DND-41 (cell line): ENCODE measurements at regions not wholly inside any gene's neighbourhood (a gene's known extent, or its start where the extent isn't known, plus 50 kb on each side); places are given as distances from the start of the nearest gene placed in this dataset.

ENCODE experiments used
- ATAC-seq: fragments of 200-7000 bp; cut with Tn5 transposase; 3 replicates; pipeline ENCODE4 v1.9.1; 2021; ENCODE audit warnings: low read depth; ENCODE audit not compliant: insufficient read depth
- DNase-seq: peaks from one replicate; pipeline ENCODE4 v3.0.0-alpha.2; 2020
- H2AFZ ChIP-seq: 2 replicates; pipeline ENCODE4 v1.6.0; 2012; ENCODE audit warnings: low read depth, low read length
- H3K27ac ChIP-seq: 2 replicates; pipeline ENCODE4 v1.5.1; 2012; ENCODE audit warnings: low read length, inconsistent platforms
- H3K27me3 ChIP-seq: fragments of 200-600 bp; sonication (generic); 2 replicates; pipeline ENCODE4 v1.6.0; 2012; ENCODE audit warnings: low read length, mild to moderate bottlenecking, inconsistent platforms; ENCODE audit not compliant: insufficient read depth, poor library complexity
- H3K36me3 ChIP-seq: 2 replicates; pipeline ENCODE4 v1.5.1; 2012; ENCODE audit warnings: low read length, inconsistent platforms; ENCODE audit not compliant: insufficient read depth
- H3K4me1 ChIP-seq: 2 replicates; pipeline ENCODE4 v1.5.1; 2012; ENCODE audit warnings: mild to moderate bottlenecking, low read length; ENCODE audit not compliant: insufficient read depth
- H3K4me2 ChIP-seq: 2 replicates; pipeline ENCODE4 v1.6.0; 2012; ENCODE audit warnings: mild to moderate bottlenecking, moderate library complexity, low read length, inconsistent platforms; ENCODE audit not compliant: insufficient read depth
- H3K4me3 ChIP-seq, 2 experiments: fragments of 200-600 bp in 1 of 2; shearing (Covaris generic) in 1 of 2; 2 replicates each; pipeline ENCODE4 v1.5.1; 2012 to 2016; ENCODE audit warnings: inconsistent platforms in 2 of 2, low read length in 2 of 2, mild to moderate bottlenecking in 2 of 2, low read depth in 1 of 2, moderate library complexity in 1 of 2
- H3K79me2 ChIP-seq: 2 replicates; pipeline ENCODE4 v1.6.0; 2012; ENCODE audit warnings: low read length, inconsistent platforms; ENCODE audit not compliant: insufficient read depth
- H3K9ac ChIP-seq: 2 replicates; pipeline ENCODE4 v1.6.0; 2012; ENCODE audit warnings: low read depth, mild to moderate bottlenecking, inconsistent platforms, low read length, moderate library complexity
- H3K9me3 ChIP-seq: 2 replicates; pipeline ENCODE4 v1.5.1; 2012; ENCODE audit warnings: low read length, moderate library complexity, mild to moderate bottlenecking, inconsistent platforms; ENCODE audit not compliant: insufficient read depth, severe bottlenecking
- H4K20me1 ChIP-seq: 2 replicates; pipeline ENCODE4 v1.6.0; 2012; ENCODE audit warnings: low read length; ENCODE audit not compliant: insufficient read depth
- EZH2 ChIP-seq: IDR thresholded peaks from 3 replicates; pipeline ENCODE4 v1.6.1; 2012; ENCODE audit warnings: borderline replicate concordance, low read depth, mild to moderate bottlenecking, moderate library complexity, low read length, inconsistent platforms; ENCODE audit not compliant: severe bottlenecking
- TF ChIP-seq, protein P1 (sequence below): IDR thresholded peaks from 2 replicates; pipeline ENCODE4 v1.5.1; 2012; ENCODE audit warnings: borderline replicate concordance, low read length, moderate library complexity, mild to moderate bottlenecking; ENCODE audit not compliant: poor library complexity, severe bottlenecking; ENCODE audit errors: extremely low read depth

DNA sequence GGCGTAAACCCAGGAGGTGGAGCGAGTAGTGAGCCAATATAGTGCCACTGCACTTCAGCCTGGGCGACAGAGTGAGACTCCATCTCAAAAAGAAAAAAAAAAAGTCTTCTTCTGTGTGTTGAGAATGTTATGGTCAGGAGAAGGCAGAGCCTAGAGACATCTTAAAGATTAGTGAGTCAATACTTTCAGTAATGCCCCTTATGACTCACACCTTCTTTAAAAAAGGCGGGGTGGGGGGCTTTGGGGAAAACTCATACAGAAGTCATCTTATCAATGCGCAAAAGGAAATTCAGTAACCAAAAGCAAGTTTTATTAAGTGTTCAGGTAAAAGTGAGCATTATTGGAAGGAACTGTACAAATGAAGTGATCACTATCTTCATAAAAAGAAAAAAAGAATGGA is 1369.8 kb upstream of the LRRTM3 start:
- H3K27me3 ChIP-seq, result no peaks in the 10 kb centered on the region
- H3K4me1 ChIP-seq, result no peaks in the 10 kb centered on the region
- TF ChIP-seq, protein P1, sequence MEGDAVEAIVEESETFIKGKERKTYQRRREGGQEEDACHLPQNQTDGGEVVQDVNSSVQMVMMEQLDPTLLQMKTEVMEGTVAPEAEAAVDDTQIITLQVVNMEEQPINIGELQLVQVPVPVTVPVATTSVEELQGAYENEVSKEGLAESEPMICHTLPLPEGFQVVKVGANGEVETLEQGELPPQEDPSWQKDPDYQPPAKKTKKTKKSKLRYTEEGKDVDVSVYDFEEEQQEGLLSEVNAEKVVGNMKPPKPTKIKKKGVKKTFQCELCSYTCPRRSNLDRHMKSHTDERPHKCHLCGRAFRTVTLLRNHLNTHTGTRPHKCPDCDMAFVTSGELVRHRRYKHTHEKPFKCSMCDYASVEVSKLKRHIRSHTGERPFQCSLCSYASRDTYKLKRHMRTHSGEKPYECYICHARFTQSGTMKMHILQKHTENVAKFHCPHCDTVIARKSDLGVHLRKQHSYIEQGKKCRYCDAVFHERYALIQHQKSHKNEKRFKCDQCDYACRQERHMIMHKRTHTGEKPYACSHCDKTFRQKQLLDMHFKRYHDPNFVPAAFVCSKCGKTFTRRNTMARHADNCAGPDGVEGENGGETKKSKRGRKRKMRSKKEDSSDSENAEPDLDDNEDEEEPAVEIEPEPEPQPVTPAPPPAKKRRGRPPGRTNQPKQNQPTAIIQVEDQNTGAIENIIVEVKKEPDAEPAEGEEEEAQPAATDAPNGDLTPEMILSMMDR, result no peak
- TF ChIP-seq EZH2, result no peak
- H3K4me2 ChIP-seq, result no peak overlapping the region
- DNase-seq (no peak), ATAC-seq (no peak)
- no peaks in the 10 kb centered on the region for H4K20me1 ChIP-seq
- no peak overlapping the region for H3K9ac ChIP-seq
- H3K36me3 ChIP-seq, result no peaks in the 10 kb centered on the region
- no peaks in the 10 kb centered on the region for H3K79me2 ChIP-seq
- H2AFZ ChIP-seq, result no peak overlapping the region
- H3K9me3 ChIP-seq, result no peaks in the 10 kb centered on the region
- no peak overlapping the region for H3K4me3 ChIP-seq
- H3K27ac ChIP-seq, result no peak overlapping the region

- Histone ChIP-seq H3K27me3 (no peaks in the 10 kb centered on the region), H3K4me2 (no peak overlapping the region), H3K4me3 (no peak overlapping the region), H3K9ac (no peak overlapping the region), H3K27ac (no peak overlapping the region), H3K9me3 (no peaks in the 10 kb centered on the region), H4K20me1 (no peaks in the 10 kb centered on the region), H3K79me2 (no peaks in the 10 kb centered on the region), H3K36me3 (no peaks in the 10 kb centered on the region), H2AFZ (no peak overlapping the region), H3K4me1 (no peaks in the 10 kb centered on the region)
- no peak for TF ChIP-seq EZH2
- TF ChIP-seq, protein P1, result no peak
- DNase-seq (no peak), ATAC-seq (no peak)
These were observed 1366.5 kb upstream of the LRRTM3 start for GRCh38 chr10:65559369-65559768.

- H3K4me2 ChIP-seq, result no peak overlapping the region
- ATAC-seq (no peak), DNase-seq (no peak)
- no peak overlapping the region for H3K27ac ChIP-seq
- TF ChIP-seq, protein P1, result no peak
- TF ChIP-seq EZH2, result no peak
- no peak overlapping the region for H2AFZ ChIP-seq
- H3K36me3 ChIP-seq, result no peaks in the 10 kb centered on the region
- H3K27me3 ChIP-seq, result no peaks in the 10 kb centered on the region
- H3K79me2 ChIP-seq, result no peaks in the 10 kb centered on the region
- no peaks in the 10 kb centered on the region for H3K9me3 ChIP-seq
- H3K4me1 ChIP-seq, result no peaks in the 10 kb centered on the region
- H4K20me1 ChIP-seq, result no peaks in the 10 kb centered on the region
- no peak overlapping the region for H3K9ac ChIP-seq
- H3K4me3 ChIP-seq, result no peak overlapping the region
These were observed 1360.6 kb upstream of the LRRTM3 start for GRCh38 chr10:65565246-65565645.

DNA sequence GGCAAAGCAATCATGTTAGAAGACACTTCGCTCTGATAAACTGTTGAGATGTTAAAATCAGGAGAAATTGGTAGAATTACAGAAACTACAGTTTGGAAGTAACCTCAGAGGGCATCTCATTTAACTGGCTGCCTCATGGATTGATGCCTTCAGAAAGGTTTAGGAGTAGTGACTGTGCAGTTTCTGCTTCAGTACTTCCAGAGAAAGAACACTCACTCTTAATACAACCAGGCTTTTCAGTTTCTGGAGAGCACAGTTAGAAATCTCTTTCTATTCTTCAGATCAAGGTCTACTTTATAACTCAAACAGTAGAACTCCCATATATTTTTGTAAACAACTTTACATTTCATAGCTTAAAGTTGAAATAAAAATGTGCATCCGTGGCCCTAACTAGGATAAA is 1358.9 kb upstream of the LRRTM3 start:
- H2AFZ ChIP-seq, result no peak overlapping the region
- no peak for TF ChIP-seq EZH2
- TF ChIP-seq, protein P1, result no peak
- H3K4me3 ChIP-seq, result no peak overlapping the region
- no peaks in the 10 kb centered on the region for H4K20me1 ChIP-seq
- DNase-seq (no peak), ATAC-seq (no peak)
- H3K4me1 ChIP-seq, result no peaks in the 10 kb centered on the region
- H3K27ac ChIP-seq, result no peak overlapping the region
- H3K27me3 ChIP-seq, result no peaks in the 10 kb centered on the region
- H3K36me3 ChIP-seq, result no peaks in the 10 kb centered on the region
- H3K9ac ChIP-seq, result no peak overlapping the region
- H3K9me3 ChIP-seq, result no peaks in the 10 kb centered on the region
- no peaks in the 10 kb centered on the region for H3K79me2 ChIP-seq
- H3K4me2 ChIP-seq, result no peak overlapping the region
